Activated CD4-positive, alpha-beta T cell treated with anti-CD3 and anti-CD28 coated beads, Interleukin-2, amount 50 U/mL, for 24 hours (primary cell): ENCODE measurements at regions not wholly inside any gene's neighbourhood (a gene's known extent, or its start where the extent isn't known, plus 50 kb on each side); places are given as distances from the start of the nearest gene placed in this dataset.

ENCODE experiments used
- DNase-seq, 2 donors: peaks; one replicate each; pipeline ENCODE4 v3.0.0-alpha.2; 2020; ENCODE audit warnings: low read depth in 1 of 2, low spot score in 1 of 2

DNA sequence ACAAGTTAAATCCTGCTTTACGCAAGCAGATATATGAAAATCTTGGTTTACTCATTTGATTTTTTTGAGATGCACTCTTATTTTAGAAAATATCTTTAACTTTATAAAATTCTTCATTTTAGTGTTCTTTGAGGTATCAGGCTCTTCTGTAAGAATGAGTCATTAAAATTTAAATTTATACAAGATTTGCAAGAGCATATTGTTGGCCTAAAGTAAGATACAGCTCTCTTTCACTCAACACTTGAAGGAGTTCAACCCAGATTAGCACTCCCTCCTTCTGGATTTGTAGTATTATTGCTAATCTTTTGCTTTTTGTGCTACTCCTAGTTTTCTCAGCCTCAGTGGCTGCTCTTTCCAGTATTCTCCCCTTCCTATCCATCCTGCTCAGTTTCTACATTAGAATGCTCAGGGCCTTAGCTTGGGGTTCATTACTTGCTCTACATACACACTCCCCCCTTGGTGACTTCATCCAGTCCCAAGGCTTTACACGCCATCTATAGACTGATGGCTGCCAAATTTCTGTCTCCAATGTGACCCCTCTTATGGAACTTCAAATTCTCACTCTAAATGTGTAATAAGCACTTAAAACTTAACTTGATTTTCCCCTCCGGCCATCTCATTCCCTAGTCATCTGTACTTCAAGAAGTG lies 425.3 kb upstream of the FANCL start:
- no peak for DNase-seq

DNA sequence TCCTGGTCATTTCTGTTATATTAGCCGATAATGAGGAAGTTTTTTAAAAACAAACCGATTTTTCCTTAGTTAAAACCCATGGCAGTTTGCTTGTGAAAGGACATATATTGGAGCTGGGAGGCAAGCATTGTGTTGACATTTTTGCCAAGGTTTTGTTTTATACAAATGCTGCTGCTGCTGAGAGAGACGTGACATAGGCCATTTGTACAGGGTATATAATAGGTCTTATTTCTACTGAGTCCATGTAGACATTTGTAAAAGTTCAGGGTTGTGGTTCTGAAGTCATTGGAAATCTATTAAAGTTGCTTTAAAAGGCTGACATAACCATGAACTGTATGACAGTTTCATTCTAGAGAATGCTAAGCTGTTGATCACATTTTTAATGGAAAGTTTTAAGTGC lies 424.0 kb upstream of the FANCL start:
- DNase-seq = no peak

DNA sequence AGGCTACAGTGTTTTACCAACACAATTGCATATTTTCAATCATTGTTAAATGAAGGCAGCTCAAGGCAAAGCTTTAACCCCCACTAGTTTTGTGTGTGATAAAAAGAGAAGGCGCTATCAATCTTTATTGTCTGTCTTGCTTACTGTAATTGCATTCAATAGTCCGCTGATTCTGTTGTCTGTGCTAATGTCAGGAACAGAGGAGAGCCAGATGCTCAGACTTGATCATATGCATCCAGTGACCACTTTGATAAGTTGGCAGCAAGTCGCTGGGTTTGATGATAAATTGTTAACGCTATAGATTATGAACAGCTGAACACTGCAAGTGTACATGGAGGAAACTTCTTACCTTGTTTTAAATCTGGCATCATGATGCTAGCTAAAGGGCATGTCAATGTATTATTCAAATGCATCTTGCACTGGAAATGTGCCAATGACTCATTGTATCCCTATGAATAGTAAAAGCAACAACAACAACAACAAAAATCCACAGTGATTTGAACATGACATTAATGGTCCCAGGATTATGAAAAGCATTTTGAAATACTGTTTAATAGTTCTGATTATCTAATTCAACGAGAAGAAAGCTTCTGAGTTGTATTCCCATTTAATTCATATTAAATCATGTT lies 423.5 kb upstream of the FANCL start:
- DNase-seq = no peak

DNA sequence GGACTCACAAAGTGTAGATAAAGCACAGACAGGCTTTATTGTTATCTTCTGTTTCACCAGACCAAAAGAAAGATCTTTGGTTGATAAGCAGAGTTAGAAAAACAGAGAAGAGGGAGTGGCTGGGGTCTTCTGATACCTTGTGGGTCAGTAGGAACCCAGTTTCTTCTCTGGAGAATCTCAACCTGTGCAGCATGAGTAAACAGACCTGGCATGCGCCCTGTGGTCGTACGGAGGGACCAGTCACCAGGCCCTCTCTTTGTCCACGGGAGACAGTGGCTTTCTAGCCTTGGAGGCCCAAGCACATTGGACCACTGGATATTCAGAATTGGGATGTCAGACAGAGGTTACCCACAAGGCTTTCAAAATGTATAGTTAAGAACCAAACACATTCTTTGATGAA lies 418.9 kb upstream of the FANCL start:
- no peak for DNase-seq

DNA sequence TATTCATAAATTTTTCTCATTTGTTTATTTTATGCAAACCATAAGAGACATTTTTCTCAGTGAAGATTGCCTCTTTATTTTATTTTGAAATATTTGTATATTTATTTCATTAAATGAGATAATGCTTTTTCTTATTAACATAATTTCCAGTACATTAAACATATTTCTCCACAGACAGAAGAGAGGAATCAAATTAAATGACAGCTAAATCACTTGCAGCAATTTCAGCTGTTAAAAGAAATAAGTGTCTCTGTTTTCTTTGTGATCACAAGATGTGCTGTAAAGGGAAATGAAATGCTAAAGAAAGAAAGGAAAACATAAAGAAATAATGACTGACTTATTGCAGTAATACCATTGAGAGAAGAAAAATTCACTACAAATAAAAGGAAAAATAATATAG lies 414.0 kb upstream of the FANCL start:
- no peak for DNase-seq

DNA sequence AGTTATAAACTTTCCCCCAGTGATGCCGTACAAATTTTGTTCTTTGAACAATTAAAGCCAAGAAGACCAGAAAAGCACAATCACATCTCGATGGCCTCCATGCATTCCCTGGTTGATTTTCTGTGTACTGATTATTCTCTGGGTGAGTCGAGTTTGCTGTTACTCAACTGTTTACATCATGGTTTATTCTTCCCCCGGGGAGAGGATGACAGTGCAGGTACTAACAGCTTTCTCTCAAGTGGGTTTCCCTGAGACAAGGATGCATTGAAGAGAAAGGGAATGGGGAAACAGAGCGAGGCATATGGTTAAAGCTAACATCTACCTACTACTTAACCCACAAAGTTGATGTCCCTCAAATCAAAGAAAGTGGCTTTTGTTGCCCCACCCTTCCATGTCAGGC lies 410.8 kb upstream of the FANCL start:
- no peak for DNase-seq

DNA sequence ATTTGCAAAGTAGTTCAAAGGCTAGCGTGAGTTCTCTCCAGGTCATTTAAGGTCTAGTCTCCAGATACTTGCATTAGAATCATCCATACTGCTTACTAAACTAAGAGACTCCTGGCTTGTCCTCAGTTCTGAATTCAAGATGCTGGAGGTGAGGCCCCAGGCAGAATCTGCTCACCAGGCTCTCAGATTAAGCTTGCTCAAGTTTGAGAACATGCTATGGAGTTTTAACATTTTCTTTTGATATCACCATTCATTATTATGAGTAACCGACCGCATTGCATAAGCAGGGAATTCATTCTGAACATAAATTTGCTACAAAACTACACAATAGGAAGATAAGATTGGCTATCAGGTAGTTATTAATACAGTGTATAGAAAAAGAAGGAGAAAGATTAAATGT lies 409.7 kb upstream of the FANCL start:
- no peak for DNase-seq

DNA sequence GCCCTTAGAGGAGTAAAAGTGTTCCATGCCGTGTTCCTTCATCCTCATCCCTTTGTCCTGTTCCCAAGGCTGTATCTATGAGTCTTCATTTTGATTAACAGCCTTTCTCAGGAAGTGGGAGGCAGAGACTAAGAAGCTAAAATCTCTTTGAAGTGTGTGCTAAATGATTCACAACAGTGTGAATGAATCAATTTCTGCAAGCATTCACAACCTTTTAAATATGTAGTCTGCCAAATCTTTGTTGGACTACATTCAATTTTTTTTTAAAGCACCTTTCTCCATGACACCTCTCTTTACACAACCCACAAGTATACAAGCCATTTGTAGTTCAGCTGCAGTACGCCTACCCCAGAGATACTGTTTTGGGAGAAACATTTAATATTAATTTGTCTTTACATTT lies 408.6 kb upstream of the FANCL start:
- DNase-seq = no peak

DNA sequence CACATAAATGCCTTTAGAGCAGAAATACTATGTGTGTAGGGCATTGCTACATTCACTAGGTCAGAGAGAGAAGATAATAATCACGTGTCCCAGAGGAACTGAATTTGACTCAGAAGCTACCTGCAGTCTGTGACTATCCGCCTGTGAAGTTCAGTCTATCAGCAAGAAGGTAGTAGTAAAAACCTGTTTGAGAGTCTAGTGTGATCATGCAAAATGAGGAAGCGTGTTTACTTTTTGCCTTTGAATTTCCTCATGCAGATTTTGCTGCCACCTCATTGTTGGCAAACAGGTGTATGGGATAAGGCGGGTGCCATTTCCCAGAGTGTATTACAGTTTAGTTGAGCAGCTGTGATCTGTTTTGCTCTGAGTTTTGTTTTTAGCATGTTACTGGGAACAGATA lies 403.9 kb upstream of the FANCL start:
- no peak for DNase-seq

DNA sequence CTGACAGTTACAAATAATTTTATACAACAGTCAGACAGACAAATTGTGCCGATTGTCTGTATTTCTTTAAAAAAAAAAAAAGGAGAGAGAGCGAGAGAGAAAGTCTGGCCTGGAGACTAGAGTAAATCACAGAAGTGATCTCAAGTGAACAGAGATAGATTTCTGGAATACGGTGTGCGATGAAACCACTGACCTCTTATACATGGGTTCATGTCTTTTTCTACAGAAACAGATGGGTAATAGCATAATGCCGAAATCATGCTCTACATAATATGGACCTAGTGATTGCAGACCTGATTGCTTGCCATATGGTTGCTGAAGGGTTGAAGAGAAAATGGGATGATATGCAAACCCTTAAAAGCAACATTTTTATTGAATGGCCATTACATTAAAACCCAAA lies 403.3 kb upstream of the FANCL start:
- DNase-seq = no peak

DNA sequence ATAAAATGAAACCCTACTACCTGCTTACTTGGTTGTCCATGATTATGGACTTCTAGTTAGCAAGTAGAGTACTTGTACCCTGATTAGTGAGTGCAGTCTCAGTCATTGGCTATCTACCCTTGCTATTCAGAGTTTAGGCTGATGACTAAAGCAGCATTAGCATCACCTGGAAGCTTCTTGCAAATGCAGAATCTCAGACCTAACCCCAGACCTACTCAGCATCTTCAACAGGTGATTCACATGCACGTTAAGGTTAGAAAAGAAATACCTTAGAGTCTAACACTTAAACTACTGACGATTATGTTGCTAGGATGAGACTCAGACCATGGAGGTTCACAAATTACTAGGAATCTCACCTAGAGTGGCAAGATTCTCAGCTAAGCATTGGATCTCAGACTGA lies 399.9 kb upstream of the FANCL start:
- DNase-seq = no peak

DNA sequence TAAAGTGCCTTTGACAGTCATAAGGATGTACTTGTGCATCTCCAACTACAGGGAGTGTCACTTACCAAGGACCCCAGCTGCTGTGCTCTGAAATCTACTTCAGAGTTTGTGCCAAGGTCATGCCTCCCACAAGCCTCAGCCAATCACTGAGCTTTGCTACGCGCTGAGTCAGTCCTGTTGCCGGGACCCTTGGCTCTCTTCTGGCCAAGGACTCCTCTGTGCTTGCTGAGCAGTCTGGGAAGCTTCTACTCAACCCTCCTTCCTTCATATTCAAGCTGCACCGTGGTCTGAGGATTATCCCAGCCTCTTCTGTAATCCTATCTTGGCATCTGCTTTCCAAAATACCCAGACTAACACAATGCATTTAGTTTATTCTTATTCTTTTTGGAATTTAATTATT lies 398.9 kb upstream of the FANCL start:
- no peak for DNase-seq

DNA sequence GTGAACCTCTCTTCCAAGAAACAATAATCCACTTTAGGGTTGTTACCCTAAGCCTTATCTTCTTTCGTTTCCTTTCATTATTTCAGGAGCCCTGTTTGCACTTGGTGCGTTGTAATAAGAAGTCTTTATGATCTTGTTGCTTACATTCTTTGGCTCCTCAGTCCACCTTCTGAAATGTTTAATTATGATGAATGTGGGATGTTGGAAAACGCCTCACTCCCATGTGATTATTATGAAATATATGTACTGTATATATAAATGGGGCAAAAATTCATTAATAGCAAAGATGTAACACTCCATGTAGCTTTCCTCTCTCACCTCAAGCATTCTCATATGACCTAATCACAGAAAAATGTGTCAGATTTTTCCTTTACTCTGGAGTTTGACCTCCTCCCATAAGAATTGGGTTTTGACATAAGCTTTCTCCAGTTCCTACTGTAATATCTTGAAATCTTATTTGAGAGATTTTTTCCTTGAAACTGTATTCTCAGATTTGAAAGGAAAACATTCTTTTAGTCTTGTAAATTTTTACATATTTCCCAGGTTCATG lies 397.2 kb upstream of the FANCL start:
- DNase-seq = no peak

DNA sequence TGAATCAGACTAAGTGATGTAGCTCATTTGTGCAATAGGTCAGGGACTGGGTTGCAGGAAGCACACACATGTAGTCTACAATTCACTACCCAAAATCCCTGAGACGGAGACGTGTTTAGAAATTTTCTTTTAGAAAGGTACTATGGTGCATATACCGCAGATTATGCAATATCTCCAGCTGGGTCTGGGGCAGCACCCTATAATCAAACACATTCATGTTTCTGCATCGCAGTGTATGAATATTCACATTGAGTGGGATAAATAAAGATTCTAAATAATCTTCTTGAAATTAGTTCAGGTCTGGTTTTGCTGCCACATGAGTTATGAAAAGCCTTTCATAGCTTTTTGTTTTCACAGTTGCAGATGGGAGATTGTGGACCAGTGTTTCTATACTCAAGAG lies 395.7 kb upstream of the FANCL start:
- DNase-seq = no peak

DNA sequence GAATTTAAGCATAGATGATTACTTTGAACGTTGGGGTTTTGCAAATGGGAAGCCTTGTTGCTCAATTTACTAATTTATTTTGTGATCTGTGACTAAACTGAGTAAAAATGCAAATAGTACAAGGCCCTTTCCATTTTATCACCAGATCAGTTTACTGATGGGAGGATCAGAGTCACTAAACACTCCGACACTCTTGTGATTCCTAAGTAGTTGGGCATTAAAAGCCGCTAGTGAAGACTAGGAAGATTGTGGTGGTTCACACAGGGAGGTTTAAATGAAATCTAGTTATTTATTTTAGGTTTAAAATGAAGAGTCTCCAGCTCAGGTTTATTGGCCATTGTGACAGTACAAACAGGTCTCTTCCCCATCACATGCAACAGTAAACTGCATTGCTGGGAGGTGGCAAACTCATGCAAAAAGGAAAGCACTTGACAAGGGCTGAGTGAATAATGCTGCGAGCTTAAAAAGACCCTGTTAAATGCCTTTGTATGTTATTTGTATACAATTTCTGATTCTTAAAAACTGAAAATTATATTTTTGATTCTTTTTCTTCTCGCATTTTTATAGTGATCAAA lies 394.8 kb upstream of the FANCL start:
- no peak for DNase-seq

DNA sequence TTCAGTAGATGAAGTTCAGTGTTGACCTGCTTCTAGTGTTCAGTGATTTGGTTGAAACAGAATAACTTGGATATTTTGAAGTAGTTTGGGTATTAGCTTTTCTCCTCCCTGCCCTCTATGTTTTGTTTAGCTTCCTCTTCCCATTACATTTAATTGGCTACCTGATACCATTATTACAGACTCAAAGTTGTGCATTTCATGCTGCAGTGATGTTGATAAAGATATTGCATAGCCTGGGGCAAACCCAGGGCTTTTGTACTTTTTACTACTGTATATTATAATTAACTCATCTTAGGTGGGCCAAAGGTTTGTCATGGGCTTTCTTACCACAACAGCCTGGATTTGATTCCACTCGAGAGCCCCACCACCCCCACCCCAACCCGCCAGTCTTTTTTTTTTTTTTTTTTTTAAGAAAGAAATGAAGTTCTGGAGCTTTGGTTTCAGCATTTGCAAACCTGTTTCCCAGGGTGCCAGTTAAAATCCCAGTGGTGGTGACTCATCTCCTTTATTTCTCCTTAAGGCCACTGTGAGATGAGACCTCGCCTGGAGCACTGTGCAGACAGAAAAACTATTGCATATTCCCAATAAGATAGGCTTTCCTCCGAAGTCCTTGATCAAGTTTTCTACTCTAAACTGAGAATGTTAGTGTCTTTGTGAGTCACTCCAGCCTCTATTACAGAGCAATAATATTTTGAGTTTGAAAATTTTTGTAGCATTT lies 393.7 kb upstream of the FANCL start:
- no peak for DNase-seq

DNA sequence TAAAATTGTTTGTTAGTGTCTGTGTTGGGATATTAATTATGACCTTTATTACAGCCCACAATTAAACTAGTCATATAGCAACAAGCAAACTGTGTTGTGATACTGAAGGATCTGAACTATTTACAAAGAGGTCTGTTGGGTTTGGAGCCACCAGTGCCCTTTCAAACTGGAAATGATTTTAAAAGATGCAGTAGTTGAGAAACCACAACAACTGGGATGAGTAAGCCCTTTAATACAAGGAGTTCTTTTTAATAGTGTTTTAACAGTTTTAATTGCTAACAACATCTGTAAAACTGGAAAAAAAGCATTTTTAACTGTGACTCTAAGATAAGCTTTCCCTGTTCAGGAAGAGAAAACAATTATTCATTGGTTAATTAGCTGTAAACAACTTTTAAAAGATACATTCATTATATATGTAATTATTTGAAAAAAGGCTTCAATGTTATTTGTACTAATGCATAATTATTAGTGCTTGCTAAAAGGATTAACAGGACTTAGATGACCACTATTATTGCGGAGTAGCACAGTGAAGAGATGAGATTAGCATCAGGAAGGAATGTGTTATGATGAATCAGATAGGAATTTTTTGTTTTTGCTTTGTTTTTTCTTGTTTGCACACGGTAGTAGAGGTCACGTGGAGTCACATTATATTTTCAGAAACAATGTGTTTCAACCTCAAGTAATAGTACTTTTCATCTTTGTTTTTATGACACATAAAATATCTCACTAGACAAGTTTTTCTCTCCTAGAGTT lies 392.7 kb upstream of the FANCL start:
- DNase-seq = no peak

DNA sequence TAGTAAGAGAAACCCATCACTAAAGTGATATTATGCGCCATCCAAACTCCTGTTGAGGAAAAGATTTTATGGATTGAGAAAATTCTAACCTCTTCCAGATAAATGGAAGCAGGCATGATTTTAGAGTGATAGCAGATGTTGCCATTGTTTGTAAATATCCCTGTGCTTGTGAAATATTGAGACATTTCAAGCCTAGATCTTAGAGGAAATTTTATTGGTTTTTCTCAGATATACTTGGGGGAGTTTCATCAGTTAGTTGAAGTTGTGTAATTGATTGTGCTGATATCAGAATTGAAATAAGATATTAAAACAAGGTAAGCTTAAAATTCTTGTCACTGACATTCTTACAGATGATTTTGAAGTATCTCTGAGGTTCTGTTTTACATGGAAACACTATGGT lies 390.9 kb upstream of the FANCL start:
- DNase-seq = no peak

DNA sequence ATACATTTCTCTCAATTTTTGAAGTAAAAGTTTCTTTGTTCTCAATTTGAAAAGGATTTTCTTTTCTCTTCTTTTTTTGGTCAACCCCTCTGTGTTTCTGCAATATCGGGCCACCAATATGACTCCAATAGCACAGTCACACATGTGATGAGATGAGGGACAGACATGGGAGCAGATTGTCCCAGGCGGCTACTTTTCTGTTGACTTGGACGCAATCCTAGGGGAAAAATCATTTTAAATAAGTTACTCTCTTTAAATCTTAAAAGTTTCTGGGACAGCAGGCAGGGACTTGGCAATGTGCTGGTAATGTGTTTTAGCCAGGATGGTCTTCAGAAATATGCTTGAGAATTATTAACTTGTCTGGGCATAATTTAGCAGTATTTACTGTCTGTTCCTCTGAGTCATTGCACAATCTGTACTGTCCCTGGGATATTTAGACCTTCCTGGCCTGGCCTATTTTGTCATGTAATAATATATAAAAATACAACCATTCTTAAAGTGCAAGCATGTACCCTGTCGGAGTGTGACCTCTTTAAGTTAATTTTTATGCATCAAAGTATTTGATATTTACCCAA lies 388.5 kb upstream of the FANCL start:
- no peak for DNase-seq

DNA sequence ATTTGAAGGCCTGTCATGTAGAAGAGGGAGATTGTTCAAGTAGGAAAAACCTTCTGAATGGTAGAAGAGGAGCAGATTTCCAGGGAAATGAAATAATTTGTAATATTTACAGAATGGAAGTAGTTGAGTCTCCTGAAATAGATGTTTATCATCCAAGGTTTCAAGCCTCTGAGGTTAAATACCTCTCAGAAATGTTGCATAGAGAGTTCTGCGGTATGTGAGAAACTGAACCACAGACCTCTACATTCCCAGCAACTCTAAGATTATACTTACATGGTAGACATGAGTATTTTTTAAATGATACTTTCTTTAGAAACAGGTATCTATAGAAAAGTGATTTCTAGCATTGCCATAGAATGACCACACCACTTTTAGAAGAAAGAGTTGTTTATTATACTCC lies 379.8 kb upstream of the FANCL start:
- DNase-seq = no peak

DNA sequence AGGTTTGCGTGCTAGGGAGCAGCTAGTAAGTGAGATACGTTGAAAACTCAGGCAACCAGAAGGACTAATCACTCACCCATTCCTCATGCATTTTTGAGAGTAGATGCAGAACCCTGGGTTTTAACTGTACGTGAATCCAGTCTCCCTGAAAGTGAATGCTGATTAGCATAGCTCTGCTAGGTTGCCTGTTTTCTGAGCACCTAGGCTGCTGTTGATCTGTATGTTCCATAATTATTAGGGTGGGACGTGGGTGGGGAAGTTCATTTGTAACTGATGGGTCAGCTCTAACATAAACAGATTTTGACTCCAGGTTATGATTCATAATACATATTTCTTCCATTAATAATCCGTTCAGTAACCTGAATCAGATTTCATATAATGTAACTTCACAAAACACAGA lies 379.0 kb upstream of the FANCL start:
- no peak for DNase-seq
